ENCODE measurements at regions not wholly inside any gene's neighbourhood (a gene's known extent, or its start where the extent isn't known, plus 50 kb on each side); places are given as distances from the start of the nearest gene placed in this dataset.

- DNase-seq, result peak; percentile 28
These were observed 1239.6 kb upstream of the USP9Y start for GRCh38 chrY:11461406-11461805.

- DNase-seq, result peak; percentile 0
These were observed 1234.3 kb upstream of the USP9Y start for GRCh38 chrY:11466778-11467177.

All from hematopoietic multipotent progenitor cell treated with erythropoietin and hydrocortisone succinate and interleukin-3 and kit ligand, for 6 days (in vitro differentiated cells).